ENCODE measurements at regions not wholly inside any gene's neighbourhood (a gene's known extent, or its start where the extent isn't known, plus 50 kb on each side); places are given as distances from the start of the nearest gene placed in this dataset.

DNA sequence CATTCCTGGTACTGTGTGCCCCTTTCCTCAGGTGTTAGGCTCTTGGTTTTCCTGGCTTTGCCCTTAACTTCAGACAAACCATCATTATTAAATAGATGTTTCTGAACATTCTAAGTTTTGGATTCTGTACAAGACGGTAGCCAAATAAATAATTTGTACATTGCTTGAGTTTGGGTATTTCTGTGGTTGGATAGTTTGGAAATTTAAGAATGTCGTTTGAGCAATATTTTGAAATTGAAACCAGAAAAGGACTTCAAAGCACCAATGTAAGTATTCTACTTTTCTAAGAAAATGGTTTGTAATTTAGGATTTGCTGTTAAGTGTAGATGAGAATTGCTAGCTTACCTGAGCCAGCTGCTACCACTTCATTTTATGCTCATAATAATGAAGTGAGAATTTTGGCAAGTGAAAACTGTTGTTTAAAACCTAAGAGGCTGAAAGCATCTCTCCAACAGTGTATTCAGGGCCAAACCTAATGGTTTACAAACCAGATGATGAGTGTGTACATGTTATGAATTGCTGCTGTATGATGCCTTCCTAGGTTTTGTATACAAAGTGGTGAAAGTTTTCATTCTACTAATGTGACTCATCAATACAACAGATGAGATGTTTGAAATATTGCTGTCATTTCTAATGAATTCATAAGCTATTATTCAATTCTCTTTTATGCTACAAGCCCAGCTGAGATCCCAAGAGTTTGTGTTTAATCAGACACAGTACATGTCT, 181.5 kb upstream of the PRKD1 start:
- TF ChIP-seq CTCF (IDR thresholded peaks at IDR 0.05): no peak
- no peak for TF ChIP-seq POLR2A (IDR thresholded peaks at IDR 0.05)
- no peak for TF ChIP-seq POLR2AphosphoS5 (IDR thresholded peaks at IDR 0.05)

Measured in breast epithelium (tissue), 3 donors.